MM.1S (cell line): ENCODE measurements at regions not wholly inside any gene's neighbourhood (a gene's known extent, or its start where the extent isn't known, plus 50 kb on each side); places are given as distances from the start of the nearest gene placed in this dataset.

Experiments
- DNase-seq: peaks from one replicate; pipeline ENCODE4 v3.0.0-alpha.2; 2015
- H2AFZ ChIP-seq: fragments of 300-600 bp; sonication (generic); 2 replicates; pipeline ENCODE4 v1.6.0; 2016; ENCODE audit warnings: antibody characterized with exemption, low read length
- H3F3A ChIP-seq: fragments of 300-600 bp; sonication (generic); 2 replicates; pipeline ENCODE4 v1.6.1; 2016; ENCODE audit warnings: mild to moderate bottlenecking, antibody characterized with exemption, low read length, moderate library complexity, mixed read lengths; ENCODE audit not compliant: insufficient read depth
- H3K27ac ChIP-seq: fragments of 300-600 bp; sonication (generic); 2 replicates; pipeline ENCODE4 v1.5.1; 2016; ENCODE audit warnings: mild to moderate bottlenecking, low read length
- H3K27me3 ChIP-seq: fragments of 300-600 bp; sonication (generic); replicated peaks from 2 replicates; pipeline ENCODE4 v1.6.0; 2016; ENCODE audit warnings: low read length; ENCODE audit not compliant: insufficient read depth
- H3K36me3 ChIP-seq: fragments of 300-600 bp; sonication (generic); replicated peaks from 2 replicates; pipeline ENCODE4 v1.6.1; 2016; ENCODE audit warnings: mild to moderate bottlenecking, low read length, mixed read lengths; ENCODE audit not compliant: insufficient read depth
- H3K4me1 ChIP-seq: fragments of 300-600 bp; sonication (generic); 2 replicates; pipeline ENCODE4 v1.6.1; 2016; ENCODE audit warnings: low read length, mixed read lengths
- H3K4me2 ChIP-seq: fragments of 300-600 bp; sonication (generic); 2 replicates; pipeline ENCODE4 v1.6.0; 2016; ENCODE audit warnings: low read depth, low read length
- H3K4me3 ChIP-seq: fragments of 300-600 bp; sonication (generic); 2 replicates; pipeline ENCODE4 v1.5.1; 2016; ENCODE audit warnings: low read length, mixed read lengths
- H3K79me2 ChIP-seq: fragments of 300-600 bp; sonication (generic); 2 replicates; pipeline ENCODE4 v1.6.1; 2016; ENCODE audit warnings: mixed run types, low read length, mixed read lengths
- H3K9ac ChIP-seq: fragments of 300-600 bp; sonication (generic); 2 replicates; pipeline ENCODE4 v1.6.1; 2016; ENCODE audit warnings: low read length, mixed read lengths
- H3K9me2 ChIP-seq: fragments of 300-600 bp; sonication (generic); replicated peaks from 2 replicates; pipeline ENCODE4 v1.6.1; 2016; ENCODE audit warnings: mild to moderate bottlenecking, low read length, mixed read lengths; ENCODE audit not compliant: insufficient read depth
- H3K9me3 ChIP-seq: fragments of 300-600 bp; sonication (generic); replicated peaks from 2 replicates; pipeline ENCODE4 v1.6.1; 2016; ENCODE audit warnings: mild to moderate bottlenecking, low read length, mixed read lengths; ENCODE audit not compliant: insufficient read depth
- H4K20me1 ChIP-seq: fragments of 300-600 bp; sonication (generic); 2 replicates; pipeline ENCODE4 v1.6.1; 2016; ENCODE audit warnings: mild to moderate bottlenecking, low read length, moderate library complexity, mixed read lengths; ENCODE audit not compliant: insufficient read depth
- EZH2 ChIP-seq: fragments of 300-600 bp; sonication (generic); optimal IDR thresholded peaks from 2 replicates; pipeline ENCODE3; 2017; ENCODE audit warnings: low read depth, mild to moderate bottlenecking, antibody characterized with exemption, low read length, mixed read lengths
- EZH2phosphoT487 ChIP-seq: fragments of 300-600 bp; sonication (generic); IDR thresholded peaks from 2 replicates; pipeline ENCODE4 v1.6.1; 2018; ENCODE audit warnings: antibody characterized with exemption, low read length
- TF ChIP-seq, protein P1 (sequence below): fragments of 300-600 bp; sonication (generic); IDR thresholded peaks from 2 replicates; pipeline ENCODE4 v1.5.1; 2016; ENCODE audit warnings: antibody characterized with exemption, low read length, mixed read lengths

DNA sequence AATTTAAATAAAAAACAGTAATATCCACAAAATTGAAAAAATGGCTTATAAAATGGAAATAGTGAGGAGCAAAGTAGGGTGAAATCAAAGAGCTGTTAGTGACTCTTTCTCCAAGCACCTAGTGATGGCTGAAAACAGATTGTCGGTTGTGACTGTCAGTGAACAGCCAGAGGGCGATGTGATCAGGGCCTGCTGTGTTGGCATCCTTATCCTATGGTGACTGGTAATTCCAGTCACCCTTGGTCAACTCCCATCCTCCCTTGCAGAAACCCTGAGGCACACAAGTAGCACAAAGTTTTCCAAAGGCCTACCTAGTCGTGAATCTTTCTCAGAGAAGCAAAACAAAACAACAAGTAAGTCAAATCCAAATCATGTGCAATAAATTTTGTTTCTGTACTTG, 599.8 kb upstream of the CXADR start:
- DNase-seq: no peak
- Histone ChIP-seq H3K4me1 (no peaks in the 10 kb centered on the region), H3K27ac (no peak overlapping the region), H4K20me1 (no peaks in the 10 kb centered on the region), H2AFZ (no peak overlapping the region), H3K9me3 (no peaks in the 10 kb centered on the region), H3K9me2 (no peaks in the 10 kb centered on the region), H3F3A (no peaks in the 10 kb centered on the region), H3K36me3 (no peaks in the 10 kb centered on the region), H3K4me2 (no peak overlapping the region), H3K4me3 (no peak overlapping the region), H3K27me3 (no peaks in the 10 kb centered on the region), H3K9ac (no peak overlapping the region), H3K79me2 (no peaks in the 10 kb centered on the region)
- TF ChIP-seq EZH2 (no peak), EZH2phosphoT487 (no peak)
- TF ChIP-seq, protein P1, sequence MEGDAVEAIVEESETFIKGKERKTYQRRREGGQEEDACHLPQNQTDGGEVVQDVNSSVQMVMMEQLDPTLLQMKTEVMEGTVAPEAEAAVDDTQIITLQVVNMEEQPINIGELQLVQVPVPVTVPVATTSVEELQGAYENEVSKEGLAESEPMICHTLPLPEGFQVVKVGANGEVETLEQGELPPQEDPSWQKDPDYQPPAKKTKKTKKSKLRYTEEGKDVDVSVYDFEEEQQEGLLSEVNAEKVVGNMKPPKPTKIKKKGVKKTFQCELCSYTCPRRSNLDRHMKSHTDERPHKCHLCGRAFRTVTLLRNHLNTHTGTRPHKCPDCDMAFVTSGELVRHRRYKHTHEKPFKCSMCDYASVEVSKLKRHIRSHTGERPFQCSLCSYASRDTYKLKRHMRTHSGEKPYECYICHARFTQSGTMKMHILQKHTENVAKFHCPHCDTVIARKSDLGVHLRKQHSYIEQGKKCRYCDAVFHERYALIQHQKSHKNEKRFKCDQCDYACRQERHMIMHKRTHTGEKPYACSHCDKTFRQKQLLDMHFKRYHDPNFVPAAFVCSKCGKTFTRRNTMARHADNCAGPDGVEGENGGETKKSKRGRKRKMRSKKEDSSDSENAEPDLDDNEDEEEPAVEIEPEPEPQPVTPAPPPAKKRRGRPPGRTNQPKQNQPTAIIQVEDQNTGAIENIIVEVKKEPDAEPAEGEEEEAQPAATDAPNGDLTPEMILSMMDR: no peak

DNA sequence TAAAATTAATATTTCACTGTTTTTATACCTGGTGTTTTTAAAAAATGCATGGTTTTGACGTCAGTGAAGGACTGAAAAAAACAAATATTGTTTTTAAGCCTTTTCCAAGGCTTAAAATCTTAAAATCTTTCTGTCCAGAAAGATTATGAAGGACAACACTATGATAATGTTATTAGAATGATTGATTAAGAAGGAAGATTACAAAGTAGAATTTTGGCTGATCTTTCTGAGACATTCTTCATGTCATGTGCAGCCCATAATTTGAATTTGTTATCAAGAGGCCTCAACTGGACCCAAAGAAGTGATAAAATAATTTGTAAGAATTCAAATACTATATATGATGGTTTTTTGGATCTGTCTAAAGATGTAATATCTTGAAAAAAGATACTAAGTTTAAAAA, 584.4 kb upstream of the CXADR start:
- H2AFZ ChIP-seq: no peak overlapping the region
- H3K9me3 ChIP-seq: no peaks in the 10 kb centered on the region
- no peak overlapping the region for H3K4me3 ChIP-seq
- no peak for DNase-seq
- no peaks in the 10 kb centered on the region for H3K36me3 ChIP-seq
- H3K9ac ChIP-seq: no peak overlapping the region
- no peak for TF ChIP-seq EZH2phosphoT487
- no peak overlapping the region for H3K4me2 ChIP-seq
- no peak overlapping the region for H3K27ac ChIP-seq
- H3K79me2 ChIP-seq: no peaks in the 10 kb centered on the region
- no peaks in the 10 kb centered on the region for H3K4me1 ChIP-seq
- no peaks in the 10 kb centered on the region for H3K27me3 ChIP-seq
- no peaks in the 10 kb centered on the region for H3K9me2 ChIP-seq
- no peaks in the 10 kb centered on the region for H4K20me1 ChIP-seq
- H3F3A ChIP-seq: no peaks in the 10 kb centered on the region

DNA sequence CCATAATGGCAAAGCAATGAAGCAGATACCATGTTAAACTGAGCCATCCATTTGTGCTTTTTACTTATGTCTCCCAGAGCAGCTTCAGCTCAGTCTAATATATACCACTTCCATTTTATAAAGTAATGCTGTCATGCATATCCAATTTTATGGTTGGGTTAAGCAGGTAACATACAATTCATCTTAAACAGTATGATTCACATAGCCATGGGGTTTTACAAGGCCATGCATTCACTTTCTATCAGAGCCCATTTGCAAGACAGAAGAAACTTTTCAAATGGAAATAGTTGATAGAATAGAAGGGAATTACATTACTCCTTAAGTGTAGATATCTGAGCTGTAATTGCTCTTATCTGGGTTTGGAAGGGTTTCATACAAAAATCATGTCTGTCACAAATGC, 580.5 kb upstream of the CXADR start:
- TF ChIP-seq EZH2phosphoT487 (no peak), EZH2 (no peak)
- TF ChIP-seq, protein P1: no peak
- no peaks in the 10 kb centered on the region for H4K20me1 ChIP-seq
- no peak for DNase-seq
- H3K4me2 ChIP-seq: no peak overlapping the region
- H3F3A ChIP-seq: no peaks in the 10 kb centered on the region
- no peaks in the 10 kb centered on the region for H3K4me1 ChIP-seq
- no peaks in the 10 kb centered on the region for H3K9me2 ChIP-seq
- no peaks in the 10 kb centered on the region for H3K27me3 ChIP-seq
- no peak overlapping the region for H3K4me3 ChIP-seq
- H3K9me3 ChIP-seq: no peaks in the 10 kb centered on the region
- no peak overlapping the region for H2AFZ ChIP-seq
- no peak overlapping the region for H3K9ac ChIP-seq
- H3K27ac ChIP-seq: no peak overlapping the region
- no peaks in the 10 kb centered on the region for H3K36me3 ChIP-seq
- H3K79me2 ChIP-seq: no peaks in the 10 kb centered on the region

DNA sequence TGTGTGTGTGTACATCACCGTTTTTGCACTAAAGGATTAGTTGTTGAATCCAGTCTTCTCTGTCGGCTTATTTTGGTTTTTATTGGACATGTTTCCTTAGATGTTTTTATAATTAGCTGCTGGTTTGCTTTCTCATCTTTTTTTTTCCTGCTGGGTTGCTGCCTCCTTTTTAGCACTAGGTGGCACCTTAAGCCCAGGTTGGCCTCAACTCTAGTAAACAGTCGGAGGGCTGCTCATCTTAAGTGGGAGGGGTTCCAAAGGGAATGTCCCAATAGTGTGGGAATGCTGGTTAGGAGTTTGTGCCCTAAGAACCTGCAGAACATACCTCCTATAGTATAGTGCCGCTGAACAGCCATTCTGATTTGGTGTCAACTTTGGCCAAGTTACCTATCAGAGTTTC, 570.1 kb upstream of the CXADR start:
- Histone ChIP-seq H3F3A (no peaks in the 10 kb centered on the region), H3K27ac (no peak overlapping the region), H2AFZ (no peak overlapping the region), H3K79me2 (no peaks in the 10 kb centered on the region), H4K20me1 (no peaks in the 10 kb centered on the region), H3K4me3 (no peak overlapping the region), H3K9me2 (no peaks in the 10 kb centered on the region), H3K36me3 (no peaks in the 10 kb centered on the region), H3K9me3 (no peaks in the 10 kb centered on the region), H3K4me1 (no peaks in the 10 kb centered on the region), H3K4me2 (no peak overlapping the region), H3K9ac (no peak overlapping the region), H3K27me3 (no peaks in the 10 kb centered on the region)
- TF ChIP-seq, protein P1: peak; percentile 60
- TF ChIP-seq EZH2: no peak
- peak; percentile 43 for DNase-seq
